ENCODE measurements at regions not wholly inside any gene's neighbourhood (a gene's known extent, or its start where the extent isn't known, plus 50 kb on each side); places are given as distances from the start of the nearest gene placed in this dataset.

GRCh38 chr6:19261642-19262041 lies 575.5 kb upstream of the ID4 start:
- TF ChIP-seq CTCF (IDR thresholded peaks at IDR 0.05) (no peak), POLR2A (IDR thresholded peaks at IDR 0.05) (no peak), POLR2AphosphoS5 (IDR thresholded peaks at IDR 0.05) (no peak)

Measured in sigmoid colon (tissue), 4 donors.